ENCODE measurements at regions not wholly inside any gene's neighbourhood (a gene's known extent, or its start where the extent isn't known, plus 50 kb on each side); places are given as distances from the start of the nearest gene placed in this dataset.

DNA sequence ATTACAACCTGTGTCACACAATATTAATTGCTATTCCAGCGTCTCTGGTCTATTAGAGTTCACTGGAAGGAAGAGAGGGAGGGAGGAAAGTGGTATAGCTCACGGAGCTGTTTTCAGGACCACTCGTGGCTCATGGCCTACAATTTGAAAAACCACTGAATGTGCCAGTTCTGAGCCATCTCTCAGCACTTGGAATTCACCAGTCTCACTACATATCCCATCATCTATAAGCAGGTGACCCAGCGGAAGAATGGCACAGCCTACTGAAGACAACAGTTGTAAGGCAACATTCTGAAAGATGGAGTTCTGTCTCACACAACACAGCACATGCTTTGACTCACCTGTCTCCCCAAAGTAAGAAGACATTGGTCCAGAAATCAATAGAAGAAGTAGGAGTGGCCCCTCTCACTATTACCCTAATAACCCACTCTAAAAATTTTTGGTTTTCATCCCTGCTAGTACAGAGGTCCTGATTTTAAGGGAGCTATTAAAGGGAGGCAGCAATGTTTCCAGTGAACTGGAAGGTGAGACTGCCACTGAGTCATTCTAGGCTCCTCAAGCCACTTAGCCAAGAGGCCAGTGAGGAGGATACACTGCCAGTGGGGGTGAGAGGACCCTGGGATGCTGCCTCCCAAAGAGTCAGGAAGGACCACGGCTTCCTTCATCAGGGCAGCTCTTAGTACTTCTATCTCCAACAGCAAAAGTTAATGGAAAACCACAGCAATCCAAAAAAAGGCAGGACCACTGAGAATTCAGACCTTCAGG lies 50.0 kb upstream of the DOCK9 start:
- TF ChIP-seq ZNF274 (IDR thresholded peaks at IDR 0.05; ENCODE audit: low read depth, low read length) (no peak), SUZ12 (IDR thresholded peaks at IDR 0.05; ENCODE audit: extremely low read depth, insufficient read depth, insufficient read length) (no peak)
- Histone ChIP-seq H3K9ac (ENCODE audit: insufficient read length, low read depth) (no peak overlapping the region), H3K9me3 (ENCODE audit: insufficient read depth, low read length) (no peaks in the 10 kb centered on the region), H3K4me3 (ENCODE audit: insufficient read length, low read depth) (no peak overlapping the region), H3K4me1 (ENCODE audit: insufficient read depth, insufficient read length) (no peaks in the 10 kb centered on the region), H3K36me3 (ENCODE audit: insufficient read depth, insufficient read length, low read length) (no peaks in the 10 kb centered on the region), H3K27me3 (ENCODE audit: insufficient read depth, insufficient read length) (no peaks in the 10 kb centered on the region)
- no peak for DNase-seq (ENCODE audit: low read depth, low spot score)

DNA sequence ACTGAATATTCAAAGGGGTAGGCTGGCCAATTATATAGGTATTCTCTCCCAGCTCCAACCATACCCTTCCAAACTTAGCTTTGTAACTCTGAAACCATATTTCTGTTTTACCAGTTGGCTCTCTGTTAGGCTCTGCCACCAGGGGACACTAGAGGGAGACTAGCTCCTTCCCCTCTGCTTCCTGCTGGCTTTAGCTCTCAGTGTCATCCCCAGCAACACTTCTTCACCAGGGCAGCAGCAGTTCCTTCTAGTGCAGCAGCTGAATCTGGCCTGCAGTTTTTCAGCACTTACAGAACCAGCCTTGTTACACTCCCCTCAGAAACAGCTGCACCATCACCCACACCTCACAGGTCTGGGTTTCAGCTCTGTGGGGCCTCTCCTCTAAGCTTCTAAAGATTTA lies 51.0 kb upstream of the DOCK9 start:
- TF ChIP-seq YY1 (IDR thresholded peaks at IDR 0.05; ENCODE audit: insufficient read depth, insufficient read length) (no peak), SUZ12 (IDR thresholded peaks at IDR 0.05; ENCODE audit: extremely low read depth, insufficient read depth, insufficient read length) (no peak), ZNF274 (IDR thresholded peaks at IDR 0.05; ENCODE audit: low read depth, low read length) (no peak)
- H3K27me3 ChIP-seq (ENCODE audit: insufficient read depth, insufficient read length) = no peaks in the 10 kb centered on the region

DNA sequence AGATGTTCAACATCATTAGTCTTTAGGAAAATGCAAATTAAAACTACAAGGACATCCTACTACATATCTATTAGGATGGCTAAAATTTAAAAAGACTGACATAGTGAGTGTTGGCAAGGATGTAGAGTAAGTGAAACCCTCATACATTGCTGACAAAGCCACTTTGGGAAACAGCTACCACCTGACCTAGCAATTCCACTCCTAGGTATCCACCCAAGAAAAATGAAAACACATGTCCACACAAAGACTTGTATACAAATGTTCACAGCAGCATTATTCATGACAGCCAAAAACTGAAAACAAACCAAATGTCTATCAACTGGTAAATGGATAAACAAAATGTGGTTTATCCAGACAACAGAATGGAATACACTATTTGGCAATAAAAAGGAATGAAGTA lies 51.7 kb upstream of the DOCK9 start:
- Histone ChIP-seq H3K36me3 (ENCODE audit: insufficient read depth, insufficient read length, low read length) (no peaks in the 10 kb centered on the region), H3K9ac (ENCODE audit: insufficient read length, low read depth) (no peak overlapping the region), H3K27me3 (ENCODE audit: insufficient read depth, insufficient read length) (no peaks in the 10 kb centered on the region), H3K4me1 (ENCODE audit: insufficient read depth, insufficient read length) (no peaks in the 10 kb centered on the region), H3K4me3 (ENCODE audit: insufficient read length, low read depth) (no peak overlapping the region), H3K9me3 (ENCODE audit: insufficient read depth, low read length) (no peaks in the 10 kb centered on the region)
- TF ChIP-seq ZNF274 (IDR thresholded peaks at IDR 0.05; ENCODE audit: low read depth, low read length) (no peak), SUZ12 (IDR thresholded peaks at IDR 0.05; ENCODE audit: extremely low read depth, insufficient read depth, insufficient read length) (no peak), YY1 (IDR thresholded peaks at IDR 0.05; ENCODE audit: insufficient read depth, insufficient read length) (no peak)
- DNase-seq (ENCODE audit: low read depth, low spot score) = no peak

More for the DNA sequence above, 51.0 kb upstream of the DOCK9 start:
- no peaks in the 10 kb centered on the region for H3K9me3 ChIP-seq (ENCODE audit: insufficient read depth, low read length)
- no peaks in the 10 kb centered on the region for H3K36me3 ChIP-seq (ENCODE audit: insufficient read depth, insufficient read length, low read length)
- H3K4me3 ChIP-seq (ENCODE audit: insufficient read length, low read depth) = no peak overlapping the region
- no peaks in the 10 kb centered on the region for H3K4me1 ChIP-seq (ENCODE audit: insufficient read depth, insufficient read length)
- DNase-seq (ENCODE audit: low read depth, low spot score) = peak; percentile 46
- no peak overlapping the region for H3K9ac ChIP-seq (ENCODE audit: insufficient read length, low read depth)

DNA sequence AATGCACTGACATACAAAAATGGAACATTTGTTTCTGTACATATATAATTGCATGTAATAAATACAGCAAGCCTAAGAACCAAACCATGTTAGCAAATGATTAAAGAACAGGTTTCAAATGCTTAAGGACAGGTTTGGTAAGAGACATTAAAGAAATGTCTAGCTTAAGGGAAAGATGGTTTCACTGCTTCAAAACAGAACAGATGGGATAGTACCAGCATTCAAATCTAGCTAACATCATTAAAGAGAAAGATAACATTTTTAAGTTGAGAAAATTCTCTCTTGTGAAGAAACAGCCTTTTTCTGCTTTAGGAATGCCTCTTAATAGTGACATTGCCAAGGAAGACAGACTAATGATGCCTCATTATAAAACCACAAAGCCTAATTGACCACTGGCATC lies 52.5 kb upstream of the DOCK9 start:
- Histone ChIP-seq H3K9ac (ENCODE audit: insufficient read length, low read depth) (no peak overlapping the region), H3K4me3 (ENCODE audit: insufficient read length, low read depth) (no peak overlapping the region), H3K27me3 (ENCODE audit: insufficient read depth, insufficient read length) (no peaks in the 10 kb centered on the region), H3K9me3 (ENCODE audit: insufficient read depth, low read length) (no peaks in the 10 kb centered on the region), H3K36me3 (ENCODE audit: insufficient read depth, insufficient read length, low read length) (no peaks in the 10 kb centered on the region), H3K4me1 (ENCODE audit: insufficient read depth, insufficient read length) (no peaks in the 10 kb centered on the region)
- no peak for DNase-seq (ENCODE audit: low read depth, low spot score)
- TF ChIP-seq YY1 (IDR thresholded peaks at IDR 0.05; ENCODE audit: insufficient read depth, insufficient read length) (no peak), SUZ12 (IDR thresholded peaks at IDR 0.05; ENCODE audit: extremely low read depth, insufficient read depth, insufficient read length) (no peak), ZNF274 (IDR thresholded peaks at IDR 0.05; ENCODE audit: low read depth, low read length) (no peak)

DNA sequence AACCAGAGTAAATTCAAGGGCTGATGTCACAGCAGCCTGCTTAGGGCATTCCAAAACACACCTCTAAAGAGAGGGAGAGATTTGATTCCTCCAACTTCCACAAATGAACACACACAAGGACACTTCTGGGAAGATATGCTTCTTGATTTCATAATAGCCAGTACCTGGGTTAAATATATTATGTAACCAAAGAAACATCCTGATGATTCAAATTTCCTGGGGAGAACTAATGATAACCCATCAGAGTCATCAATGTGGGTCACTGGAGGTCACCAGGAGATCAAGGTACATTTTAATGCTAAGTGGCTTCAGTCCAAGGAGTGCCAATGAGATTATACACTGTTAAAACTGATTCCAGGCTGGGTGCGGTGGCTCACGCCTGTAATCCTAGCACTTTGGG lies 54.0 kb upstream of the DOCK9 start:
- H3K9me3 ChIP-seq (ENCODE audit: insufficient read depth, low read length) = no peaks in the 10 kb centered on the region
- no peak overlapping the region for H3K9ac ChIP-seq (ENCODE audit: insufficient read length, low read depth)
- H3K27me3 ChIP-seq (ENCODE audit: insufficient read depth, insufficient read length) = no peaks in the 10 kb centered on the region
- TF ChIP-seq SUZ12 (IDR thresholded peaks at IDR 0.05; ENCODE audit: extremely low read depth, insufficient read depth, insufficient read length) = no peak
- no peak for TF ChIP-seq ZNF274 (IDR thresholded peaks at IDR 0.05; ENCODE audit: low read depth, low read length)
- TF ChIP-seq YY1 (IDR thresholded peaks at IDR 0.05; ENCODE audit: insufficient read depth, insufficient read length) = no peak
- DNase-seq (ENCODE audit: low read depth, low spot score) = no peak
- H3K4me1 ChIP-seq (ENCODE audit: insufficient read depth, insufficient read length) = no peaks in the 10 kb centered on the region
- H3K4me3 ChIP-seq (ENCODE audit: insufficient read length, low read depth) = no peak overlapping the region
- H3K36me3 ChIP-seq (ENCODE audit: insufficient read depth, insufficient read length, low read length) = no peaks in the 10 kb centered on the region

DNA sequence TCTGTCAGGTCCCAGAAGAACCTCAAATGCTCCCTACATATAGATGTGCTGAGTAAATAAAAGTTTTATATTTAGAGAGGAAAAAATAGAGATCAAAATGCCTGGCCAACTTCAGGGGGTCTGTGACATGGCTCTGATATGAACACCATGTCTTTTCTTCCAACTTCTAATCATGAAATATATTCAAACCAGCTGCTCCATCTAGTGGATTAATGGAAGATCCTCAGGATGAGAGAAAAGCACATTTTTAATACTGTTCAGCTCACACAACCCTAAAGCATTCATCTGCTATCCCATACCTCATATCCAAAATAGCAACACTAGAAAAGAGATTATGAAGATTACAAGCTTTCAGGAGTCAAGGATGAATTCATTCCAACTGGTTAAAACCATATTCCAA lies 56.0 kb upstream of the DOCK9 start:
- H3K36me3 ChIP-seq (ENCODE audit: insufficient read depth, insufficient read length, low read length) = no peaks in the 10 kb centered on the region
- DNase-seq (ENCODE audit: low read depth, low spot score) = no peak
- no peaks in the 10 kb centered on the region for H3K27me3 ChIP-seq (ENCODE audit: insufficient read depth, insufficient read length)

DNA sequence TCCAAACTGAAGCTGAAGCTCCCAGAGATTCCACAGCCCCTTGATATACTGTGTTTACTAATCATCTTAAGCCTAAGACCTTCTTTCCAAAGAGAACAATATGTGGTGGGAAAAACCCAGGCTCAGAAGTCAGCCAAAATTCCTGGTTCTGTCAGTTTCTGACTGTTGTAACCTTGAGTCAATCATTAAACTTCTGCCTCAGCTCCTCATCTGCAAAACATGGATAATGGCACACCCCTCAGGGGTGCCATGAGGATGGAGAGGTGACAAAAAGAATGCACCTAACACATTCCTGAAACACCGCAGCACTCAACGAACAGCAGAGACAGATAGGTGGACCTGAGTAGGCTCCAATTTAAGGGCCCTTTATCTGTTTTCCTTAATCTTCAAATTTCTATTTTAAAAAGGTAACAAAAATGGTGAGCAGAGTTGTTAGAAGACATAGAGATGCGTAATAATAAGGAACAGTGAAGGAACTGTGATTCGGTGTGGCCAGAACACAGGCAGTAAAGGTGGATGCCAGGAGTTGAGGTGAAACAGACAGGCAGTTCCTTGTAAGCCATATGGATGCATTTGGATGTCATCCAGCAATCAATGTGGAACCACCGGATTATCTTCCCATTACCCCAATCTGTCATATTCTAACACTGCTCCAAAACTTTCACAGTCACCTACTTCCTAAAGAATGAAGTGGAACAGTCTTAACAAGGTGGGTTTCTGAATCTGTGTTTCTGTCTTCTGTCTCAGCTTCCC lies 56.6 kb upstream of the DOCK9 start:
- Histone ChIP-seq H3K9ac (ENCODE audit: insufficient read length, low read depth) (no peak overlapping the region), H3K36me3 (ENCODE audit: insufficient read depth, insufficient read length, low read length) (no peaks in the 10 kb centered on the region), H3K9me3 (ENCODE audit: insufficient read depth, low read length) (no peaks in the 10 kb centered on the region), H3K27me3 (ENCODE audit: insufficient read depth, insufficient read length) (no peaks in the 10 kb centered on the region), H3K4me1 (ENCODE audit: insufficient read depth, insufficient read length) (no peaks in the 10 kb centered on the region), H3K4me3 (ENCODE audit: insufficient read length, low read depth) (no peak overlapping the region)
- no peak for TF ChIP-seq YY1 (IDR thresholded peaks at IDR 0.05; ENCODE audit: insufficient read depth, insufficient read length)
- TF ChIP-seq SUZ12 (IDR thresholded peaks at IDR 0.05; ENCODE audit: extremely low read depth, insufficient read depth, insufficient read length) = no peak
- no peak for TF ChIP-seq ZNF274 (IDR thresholded peaks at IDR 0.05; ENCODE audit: low read depth, low read length)
- no peak for DNase-seq (ENCODE audit: low read depth, low spot score)

More for the DNA sequence above, 56.0 kb upstream of the DOCK9 start:
- Histone ChIP-seq H3K4me1 (ENCODE audit: insufficient read depth, insufficient read length) (no peaks in the 10 kb centered on the region), H3K4me3 (ENCODE audit: insufficient read length, low read depth) (no peak overlapping the region), H3K9me3 (ENCODE audit: insufficient read depth, low read length) (no peaks in the 10 kb centered on the region), H3K9ac (ENCODE audit: insufficient read length, low read depth) (no peak overlapping the region)
- no peak for TF ChIP-seq SUZ12 (IDR thresholded peaks at IDR 0.05; ENCODE audit: extremely low read depth, insufficient read depth, insufficient read length)
- TF ChIP-seq ZNF274 (IDR thresholded peaks at IDR 0.05; ENCODE audit: low read depth, low read length) = no peak
- no peak for TF ChIP-seq YY1 (IDR thresholded peaks at IDR 0.05; ENCODE audit: insufficient read depth, insufficient read length)

Measured in NT2/D1 (cell line).